Lung (tissue), 11 donors: ENCODE measurements at regions not wholly inside any gene's neighbourhood (a gene's known extent, or its start where the extent isn't known, plus 50 kb on each side); places are given as distances from the start of the nearest gene placed in this dataset.

Source experiments
- ATAC-seq: fragments of 200-7000 bp; cut with Tn5 transposase; one replicate; pipeline ENCODE4 v1.9.1; 2020; ENCODE audit warnings: moderate number of reproducible peaks; ENCODE audit not compliant: insufficient read depth, low FRiP score
- DNase-seq, 3 donors: peaks; one replicate each; pipeline ENCODE4 v3.0.0-alpha.2; 2013 to 2017
- H3K27ac ChIP-seq, 2 donors: one replicate each; pipeline ENCODE4 v1.5.1; 2013; ENCODE audit warnings: mild to moderate bottlenecking in 2 of 2, moderate library complexity in 2 of 2, control low read depth in 1 of 2, inconsistent platforms in 1 of 2, low read depth in 1 of 2, low read length in 1 of 2
- H3K27me3 ChIP-seq, 3 donors: one replicate each; pipeline ENCODE4 v1.5.1; 2013; ENCODE audit warnings: low read length in 2 of 3; ENCODE audit not compliant: control insufficient read depth in 3 of 3, insufficient read depth in 3 of 3
- H3K36me3 ChIP-seq, 4 donors: one replicate each; pipeline ENCODE4 v1.5.1; 2013; ENCODE audit warnings: low read length in 4 of 4, mild to moderate bottlenecking in 1 of 4, moderate library complexity in 1 of 4; ENCODE audit not compliant: control insufficient read depth in 4 of 4, insufficient read depth in 4 of 4
- H3K4me1 ChIP-seq, 5 donors: one replicate each; pipeline ENCODE4 v1.5.1; 2013; ENCODE audit warnings: low read length in 5 of 5, mild to moderate bottlenecking in 2 of 5, moderate library complexity in 1 of 5; ENCODE audit not compliant: control insufficient read depth in 5 of 5, insufficient read depth in 5 of 5
- H3K4me3 ChIP-seq: one replicate; pipeline ENCODE4 v1.5.1; 2013; ENCODE audit warnings: mild to moderate bottlenecking, control low read depth, moderate library complexity
- H3K9ac ChIP-seq, 2 donors: one replicate each; pipeline ENCODE4 v1.5.1; 2013; ENCODE audit warnings: low read length in 2 of 2, control low read depth in 1 of 2; ENCODE audit not compliant: insufficient read depth in 1 of 2
- H3K9me3 ChIP-seq, 4 donors: one replicate each; pipeline ENCODE4 v1.5.1; 2013; ENCODE audit warnings: low read length in 3 of 4, mild to moderate bottlenecking in 1 of 4, moderate library complexity in 1 of 4; ENCODE audit not compliant: control insufficient read depth in 4 of 4, insufficient read depth in 3 of 4
- WGBS, 2 donors: extraction: QIAGEN DNeasy Blood & Tissue Kit; methylation state at CpG; one replicate each; pipeline ENCODE4 v1.1.7; 2013; 5-methylcytosine and 5-hydroxymethylcytosine counted together
- TF ChIP-seq, protein P1 (sequence below): IDR thresholded peaks from 2 replicates; pipeline ENCODE4 v1.5.1; 2012; ENCODE audit warnings: mild to moderate bottlenecking; ENCODE audit errors: control extremely low read depth, extremely low read depth
- donor health status: control.
- donor health status: control.
- donor health status: Bipolar disorder and iron deficiency.
- donor health status: healthy.
- donor health status: DM: yes; HTN: yes; CAD: no.

DNA sequence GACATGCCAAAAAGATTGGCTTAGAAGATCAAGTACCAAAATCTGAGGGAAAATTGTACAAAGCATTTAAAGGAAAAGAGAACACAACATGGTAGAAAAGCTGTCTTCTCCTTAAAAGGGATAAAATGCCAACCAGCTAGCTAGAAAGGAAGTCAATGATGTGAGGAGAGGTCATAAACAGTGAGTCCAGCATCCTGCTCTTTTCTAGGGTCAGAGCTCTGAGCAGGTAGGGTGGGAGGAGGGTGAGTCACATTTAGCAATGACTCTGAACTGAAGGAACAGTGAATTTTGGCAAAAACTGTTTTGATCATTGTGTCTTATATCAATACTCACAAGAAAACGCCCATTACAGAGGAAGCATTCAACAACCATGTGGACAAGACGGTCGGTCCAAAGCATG lies 322.3 kb downstream of the DAD1 start:
- no peaks in the 10 kb centered on the region for H3K9me3 ChIP-seq
- TF ChIP-seq, protein P1, sequence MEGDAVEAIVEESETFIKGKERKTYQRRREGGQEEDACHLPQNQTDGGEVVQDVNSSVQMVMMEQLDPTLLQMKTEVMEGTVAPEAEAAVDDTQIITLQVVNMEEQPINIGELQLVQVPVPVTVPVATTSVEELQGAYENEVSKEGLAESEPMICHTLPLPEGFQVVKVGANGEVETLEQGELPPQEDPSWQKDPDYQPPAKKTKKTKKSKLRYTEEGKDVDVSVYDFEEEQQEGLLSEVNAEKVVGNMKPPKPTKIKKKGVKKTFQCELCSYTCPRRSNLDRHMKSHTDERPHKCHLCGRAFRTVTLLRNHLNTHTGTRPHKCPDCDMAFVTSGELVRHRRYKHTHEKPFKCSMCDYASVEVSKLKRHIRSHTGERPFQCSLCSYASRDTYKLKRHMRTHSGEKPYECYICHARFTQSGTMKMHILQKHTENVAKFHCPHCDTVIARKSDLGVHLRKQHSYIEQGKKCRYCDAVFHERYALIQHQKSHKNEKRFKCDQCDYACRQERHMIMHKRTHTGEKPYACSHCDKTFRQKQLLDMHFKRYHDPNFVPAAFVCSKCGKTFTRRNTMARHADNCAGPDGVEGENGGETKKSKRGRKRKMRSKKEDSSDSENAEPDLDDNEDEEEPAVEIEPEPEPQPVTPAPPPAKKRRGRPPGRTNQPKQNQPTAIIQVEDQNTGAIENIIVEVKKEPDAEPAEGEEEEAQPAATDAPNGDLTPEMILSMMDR = no peak
- H3K4me1 ChIP-seq = peaks cover 0 to 4% (median 0%) of the 10 kb centered on the region in 5 donors
- no peak overlapping the region for H3K4me3 ChIP-seq
- no peaks in the 10 kb centered on the region for H3K27me3 ChIP-seq
- DNase-seq (no peak), ATAC-seq (no peak)
- H3K27ac ChIP-seq = no peak overlapping the region
- WGBS, 2 donors = 91 to 95% methylated on average over 3 of the region's 3 CpGs
- no peak overlapping the region for H3K9ac ChIP-seq
- H3K36me3 ChIP-seq = no peaks in the 10 kb centered on the region

DNA sequence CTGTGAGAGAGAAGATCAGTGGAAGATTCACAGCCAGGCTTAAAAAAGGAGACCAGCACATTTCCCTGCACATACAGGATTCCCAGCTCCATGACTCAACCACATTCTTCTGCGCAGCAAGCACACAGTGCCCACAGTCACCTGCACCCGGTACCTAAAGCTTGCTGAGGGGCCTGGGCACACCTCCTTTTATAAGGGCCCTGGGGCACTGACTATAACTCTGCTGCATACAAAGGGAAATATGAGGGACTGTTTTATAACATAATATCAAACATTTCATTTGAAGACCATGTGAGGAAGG lies 322.9 kb downstream of the DAD1 start:
- Histone ChIP-seq H3K9me3 (no peaks in the 10 kb centered on the region), H3K4me3 (no peak overlapping the region), H3K9ac (no peak overlapping the region), H3K27ac (no peak overlapping the region), H3K27me3 (no peaks in the 10 kb centered on the region), H3K36me3 (no peaks in the 10 kb centered on the region), H3K4me1 (peaks cover 0 to 4% (median 0%) of the 10 kb centered on the region in 5 donors)
- no peak for ATAC-seq
- WGBS, 2 donors = 83 to 88% methylated on average over 2 of the region's 2 CpGs
- DNase-seq = no peak
- TF ChIP-seq, protein P1 = no peak

DNA sequence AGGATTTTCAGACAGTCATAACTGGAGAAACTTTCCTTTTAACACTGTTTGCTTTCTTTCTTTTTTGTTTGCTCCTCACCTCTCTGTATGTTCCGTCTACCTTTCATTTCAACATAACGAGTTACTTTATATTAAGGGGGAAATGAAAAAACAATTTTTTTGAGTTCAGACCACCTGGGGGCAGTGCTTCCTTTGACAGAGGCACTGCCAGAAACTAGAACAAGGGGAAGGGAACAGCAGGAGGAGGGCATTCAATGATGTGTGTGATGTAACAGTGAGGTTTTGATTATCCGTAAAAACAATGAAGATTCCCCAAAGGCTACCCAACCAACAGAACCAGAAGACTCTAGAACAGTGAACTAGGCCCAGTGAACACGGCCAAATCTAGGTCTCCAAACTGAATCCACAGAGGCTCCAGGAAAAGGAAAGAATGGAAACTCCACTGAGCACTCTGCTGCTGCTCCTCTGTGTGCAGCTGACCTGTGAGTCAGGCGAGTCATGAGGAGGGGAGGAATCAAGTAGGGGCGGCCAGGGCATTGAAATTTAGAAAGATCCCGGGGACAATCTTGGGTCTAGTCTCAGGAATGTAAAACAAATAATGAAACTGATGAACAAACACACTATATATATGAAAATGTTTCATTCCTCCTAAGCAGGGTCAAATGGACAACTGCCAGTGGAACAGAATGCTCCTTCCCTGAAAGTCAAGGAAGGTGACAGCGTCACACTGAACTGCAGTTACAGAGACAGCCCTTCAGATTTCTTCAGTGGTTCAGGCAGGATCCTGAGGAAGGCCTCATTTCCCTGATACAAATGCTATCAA lies 323.5 kb downstream of the DAD1 start:
- Histone ChIP-seq H3K36me3 (no peaks in the 10 kb centered on the region), H3K4me1 (peaks cover 0 to 4% (median 0%) of the 10 kb centered on the region in 5 donors), H3K9me3 (no peaks in the 10 kb centered on the region), H3K4me3 (no peak overlapping the region), H3K9ac (no peak overlapping the region), H3K27ac (no peak overlapping the region), H3K27me3 (no peaks in the 10 kb centered on the region)
- TF ChIP-seq, protein P1 = no peak
- no peak for ATAC-seq
- DNase-seq = peak in 2 of 3 donors; percentile 14 to 29
- 50 to 63% methylated on average over 8 of the region's 8 CpGs for WGBS, 2 donors

DNA sequence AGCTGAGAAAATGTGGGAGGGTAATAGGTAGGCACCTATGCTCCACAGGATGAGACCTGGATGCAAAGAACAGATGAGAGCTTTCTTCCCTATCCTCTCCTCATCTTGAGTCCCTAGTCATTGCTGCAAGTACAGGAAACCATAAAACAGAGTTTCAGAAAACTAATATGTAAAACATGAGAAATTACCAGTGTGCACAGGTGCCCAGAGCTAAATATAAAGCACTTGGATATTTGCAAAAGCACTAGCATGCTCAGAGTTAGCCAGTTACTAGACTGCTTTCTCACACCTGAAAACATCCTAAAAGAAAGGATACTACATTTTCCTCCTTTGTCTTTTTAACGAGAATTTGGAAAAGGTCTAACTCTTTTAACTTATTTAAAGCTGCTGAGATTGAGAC lies 324.3 kb downstream of the DAD1 start:
- ATAC-seq (no peak), DNase-seq (no peak)
- Histone ChIP-seq H3K36me3 (no peaks in the 10 kb centered on the region), H3K9ac (no peak overlapping the region), H3K4me3 (no peak overlapping the region), H3K4me1 (peaks cover 0 to 4% (median 0%) of the 10 kb centered on the region in 5 donors), H3K27ac (no peak overlapping the region), H3K9me3 (no peaks in the 10 kb centered on the region), H3K27me3 (no peaks in the 10 kb centered on the region)
- WGBS, 2 donors = 77 to 88% methylated on average over 1 of the region's 1 CpG
- TF ChIP-seq, protein P1 = no peak
